ENCODE measurements at regions not wholly inside any gene's neighbourhood (a gene's known extent, or its start where the extent isn't known, plus 50 kb on each side); places are given as distances from the start of the nearest gene placed in this dataset.
"Not testable (repeated sequence)": the region's sequence is repeated elsewhere in the genome, so short reads cannot be mapped to it uniquely, and the experiment has no call there.

DNA sequence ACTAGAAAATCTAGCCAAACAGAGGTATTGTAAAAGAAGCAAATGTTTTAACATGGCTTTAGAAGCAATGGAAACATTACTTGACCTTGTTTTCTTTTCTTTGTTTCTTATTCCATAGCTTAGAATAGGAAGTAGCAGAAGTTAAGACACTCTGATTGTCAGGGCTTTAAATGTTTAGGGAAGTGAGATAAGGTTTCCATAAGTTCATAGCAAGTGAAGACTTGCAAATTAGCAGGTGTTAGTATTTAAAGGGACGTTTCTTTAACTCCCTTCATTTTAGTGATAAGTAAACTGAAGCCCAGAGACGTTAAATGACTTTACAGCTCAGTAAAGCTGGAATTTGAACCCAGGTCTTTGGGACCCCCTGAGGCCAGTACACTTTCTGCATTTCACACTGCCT is 338.7 kb upstream of the NOTCH2NLA start:
- H3K9me3 ChIP-seq (ENCODE audit: control insufficient read depth in 2 of 3, low read length in 3 of 3); H3K27ac ChIP-seq (ENCODE audit: low read depth, low read length); CTCF ChIA-PET; H3K27ac Mint-ChIP-seq; H3K27me3 ChIP-seq (ENCODE audit: control insufficient read depth in 2 of 2, insufficient read depth in 2 of 2, low read length in 2 of 2); H3K4me3 ChIP-seq (ENCODE audit: low read length); H3K4me1 Mint-ChIP-seq; H3K4me3 Mint-ChIP-seq; H3K4me1 ChIP-seq (ENCODE audit: control insufficient read depth in 2 of 2, insufficient read depth in 2 of 2, low read length in 2 of 2); ATAC-seq; H3K27me3 Mint-ChIP-seq; intact Hi-C loops (cut with micrococcal nuclease); POLR2A ChIA-PET; DNase-seq; H3K9me3 Mint-ChIP-seq; H3K36me3 ChIP-seq (ENCODE audit: control insufficient read depth in 2 of 3, insufficient read depth in 3 of 3, low read length in 3 of 3); H3K36me3 Mint-ChIP-seq: not testable (repeated sequence)

DNA sequence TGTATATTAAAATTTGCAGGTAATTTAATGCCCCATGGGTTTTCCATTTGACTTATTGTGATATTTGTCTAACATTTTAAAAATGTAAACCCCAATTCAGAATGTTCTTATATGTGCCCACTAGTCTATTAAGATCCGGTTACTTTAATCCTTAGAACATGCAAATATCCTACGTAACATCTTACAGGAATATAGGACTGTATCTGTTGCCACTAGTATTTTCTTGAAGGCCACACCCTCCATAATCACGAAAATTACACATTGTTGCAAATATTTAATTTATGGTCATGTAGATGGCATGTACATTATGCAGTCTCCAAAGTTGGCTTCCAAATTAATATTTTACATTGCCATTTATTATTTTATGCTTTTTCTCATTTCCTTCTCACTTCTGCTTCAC is 329.2 kb upstream of the NOTCH2NLA start:
- H3K27me3 Mint-ChIP-seq, POLR2A ChIA-PET: not testable (repeated sequence)

DNA sequence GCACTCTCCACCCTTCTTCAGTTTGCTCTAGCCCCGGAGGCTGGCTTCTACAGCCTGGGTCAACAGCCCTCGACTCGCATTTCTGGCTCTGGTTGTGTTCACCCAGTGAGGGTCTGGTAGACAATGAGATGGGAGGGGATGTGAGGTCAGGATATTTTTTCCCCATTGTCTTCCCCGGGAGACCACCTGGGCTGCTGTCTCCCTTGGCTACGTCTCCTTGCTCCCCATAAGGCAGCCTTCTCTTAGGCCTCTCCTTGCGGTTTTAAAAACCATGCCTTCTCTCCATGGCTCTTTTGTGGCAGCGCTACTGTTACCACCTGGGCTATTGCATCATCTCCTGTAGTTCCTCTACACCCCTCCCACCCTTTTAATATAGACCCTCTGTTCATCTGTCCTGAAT is 327.6 kb upstream of the NOTCH2NLA start:
- H3K36me3 ChIP-seq (ENCODE audit: control insufficient read depth in 2 of 3, insufficient read depth in 3 of 3, low read length in 3 of 3); intact Hi-C loops (cut with micrococcal nuclease): not testable (repeated sequence)

More for the DNA sequence above, 329.2 kb upstream of the NOTCH2NLA start:
- H3K27me3 ChIP-seq (ENCODE audit: control insufficient read depth in 2 of 2, insufficient read depth in 2 of 2, low read length in 2 of 2); DNase-seq; H3K27ac Mint-ChIP-seq; H3K36me3 ChIP-seq (ENCODE audit: control insufficient read depth in 2 of 3, insufficient read depth in 3 of 3, low read length in 3 of 3); H3K9me3 Mint-ChIP-seq; intact Hi-C loops (cut with micrococcal nuclease); H3K27ac ChIP-seq (ENCODE audit: low read depth, low read length); CTCF ChIA-PET; H3K4me1 Mint-ChIP-seq; H3K9me3 ChIP-seq (ENCODE audit: control insufficient read depth in 2 of 3, low read length in 3 of 3); ATAC-seq; H3K4me1 ChIP-seq (ENCODE audit: control insufficient read depth in 2 of 2, insufficient read depth in 2 of 2, low read length in 2 of 2); H3K4me3 ChIP-seq (ENCODE audit: low read length); H3K36me3 Mint-ChIP-seq; H3K4me3 Mint-ChIP-seq: not testable (repeated sequence)

DNA sequence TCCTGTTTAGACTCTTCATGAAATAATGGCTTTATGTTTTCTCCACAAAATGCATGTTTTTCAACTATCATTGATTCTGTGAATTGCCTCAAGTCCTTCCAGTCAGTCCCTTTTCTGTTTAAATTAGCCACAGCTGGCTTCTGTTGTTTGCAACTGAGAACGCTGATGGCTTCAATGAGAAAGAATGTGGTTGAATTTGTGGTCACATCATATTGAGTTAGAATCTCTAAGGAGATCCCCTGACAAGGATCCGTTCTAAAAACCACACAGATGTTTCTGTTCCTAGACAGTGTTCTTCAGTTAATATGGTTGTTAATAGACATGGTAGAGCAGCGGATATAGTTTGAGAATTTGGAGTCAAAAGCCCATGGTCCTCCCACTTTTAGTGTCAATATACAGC is 323.6 kb upstream of the NOTCH2NLA start:
- H3K4me3 ChIP-seq (ENCODE audit: low read length); CTCF ChIA-PET; POLR2A ChIA-PET; H3K9me3 Mint-ChIP-seq; H3K36me3 Mint-ChIP-seq; H3K27ac Mint-ChIP-seq; H3K27me3 ChIP-seq (ENCODE audit: control insufficient read depth in 2 of 2, insufficient read depth in 2 of 2, low read length in 2 of 2); H3K27ac ChIP-seq (ENCODE audit: low read depth, low read length); H3K36me3 ChIP-seq (ENCODE audit: control insufficient read depth in 2 of 3, insufficient read depth in 3 of 3, low read length in 3 of 3); ATAC-seq; H3K9me3 ChIP-seq (ENCODE audit: control insufficient read depth in 2 of 3, low read length in 3 of 3); H3K4me1 Mint-ChIP-seq; intact Hi-C loops (cut with micrococcal nuclease); H3K4me1 ChIP-seq (ENCODE audit: control insufficient read depth in 2 of 2, insufficient read depth in 2 of 2, low read length in 2 of 2); DNase-seq; H3K27me3 Mint-ChIP-seq: not testable (repeated sequence)
- H3K4me3 Mint-ChIP-seq = peak overlapping the region in 1 of 10 donors; percentile 50

More for the DNA sequence above, 327.6 kb upstream of the NOTCH2NLA start:
- H3K27me3 Mint-ChIP-seq; H3K36me3 Mint-ChIP-seq; H3K4me3 Mint-ChIP-seq; H3K4me1 ChIP-seq (ENCODE audit: control insufficient read depth in 2 of 2, insufficient read depth in 2 of 2, low read length in 2 of 2); H3K27ac Mint-ChIP-seq; CTCF ChIA-PET; H3K4me1 Mint-ChIP-seq; POLR2A ChIA-PET; H3K4me3 ChIP-seq (ENCODE audit: low read length); H3K9me3 Mint-ChIP-seq; H3K27ac ChIP-seq (ENCODE audit: low read depth, low read length); H3K27me3 ChIP-seq (ENCODE audit: control insufficient read depth in 2 of 2, insufficient read depth in 2 of 2, low read length in 2 of 2); DNase-seq; H3K9me3 ChIP-seq (ENCODE audit: control insufficient read depth in 2 of 3, low read length in 3 of 3); ATAC-seq: not testable (repeated sequence)

DNA sequence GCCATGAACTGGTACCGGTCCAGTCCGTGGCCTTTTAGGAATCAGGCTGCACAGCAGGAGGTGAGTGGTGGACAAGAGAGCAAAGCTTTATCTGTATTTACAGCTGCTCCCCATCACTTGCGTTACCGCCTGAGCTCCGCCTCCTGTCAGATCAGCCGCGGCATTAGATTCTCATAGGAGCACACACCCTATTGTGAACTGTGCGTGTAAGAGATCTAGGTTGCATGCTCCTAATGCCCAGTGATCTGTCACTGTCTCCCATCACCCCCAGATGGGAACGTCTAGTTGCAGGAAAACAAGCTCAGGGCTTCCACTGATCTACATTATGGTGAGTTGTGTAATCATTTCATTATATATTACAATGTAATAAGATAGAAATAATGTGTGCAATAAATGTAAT is 319.9 kb upstream of the NOTCH2NLA start:
- H3K27me3 Mint-ChIP-seq; H3K4me1 Mint-ChIP-seq; H3K9me3 ChIP-seq (ENCODE audit: control insufficient read depth in 2 of 3, low read length in 3 of 3); H3K27ac Mint-ChIP-seq; H3K4me3 ChIP-seq (ENCODE audit: low read length); H3K36me3 Mint-ChIP-seq; H3K27ac ChIP-seq (ENCODE audit: low read depth, low read length); H3K36me3 ChIP-seq (ENCODE audit: control insufficient read depth in 2 of 3, insufficient read depth in 3 of 3, low read length in 3 of 3); H3K4me1 ChIP-seq (ENCODE audit: control insufficient read depth in 2 of 2, insufficient read depth in 2 of 2, low read length in 2 of 2); DNase-seq; CTCF ChIA-PET; POLR2A ChIA-PET; H3K9me3 Mint-ChIP-seq; ATAC-seq; intact Hi-C loops (cut with micrococcal nuclease); H3K27me3 ChIP-seq (ENCODE audit: control insufficient read depth in 2 of 2, insufficient read depth in 2 of 2, low read length in 2 of 2); H3K4me3 Mint-ChIP-seq: not testable (repeated sequence)

DNA sequence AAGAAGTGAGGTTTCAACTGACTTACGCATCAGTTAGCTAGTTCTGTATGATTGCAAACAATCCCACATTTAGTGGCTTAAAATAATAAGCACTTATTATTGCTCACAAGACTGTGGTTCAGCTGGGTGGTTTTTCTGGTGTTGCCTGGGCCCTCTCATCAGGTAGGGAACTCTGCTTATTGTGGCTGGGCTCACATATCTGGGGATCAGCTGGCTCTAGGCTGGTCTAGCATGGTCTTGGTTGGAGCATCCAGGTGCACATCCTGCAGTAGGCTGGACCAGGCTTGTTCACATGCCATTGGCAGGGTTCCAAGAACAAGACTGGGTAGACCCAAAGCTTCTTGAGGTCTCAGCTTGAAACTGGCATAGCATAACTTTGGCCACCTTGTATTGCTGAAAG is 317.4 kb upstream of the NOTCH2NLA start:
- H3K36me3 Mint-ChIP-seq; DNase-seq; H3K4me1 ChIP-seq (ENCODE audit: control insufficient read depth in 2 of 2, insufficient read depth in 2 of 2, low read length in 2 of 2); H3K27me3 ChIP-seq (ENCODE audit: control insufficient read depth in 2 of 2, insufficient read depth in 2 of 2, low read length in 2 of 2); H3K27ac Mint-ChIP-seq; H3K27ac ChIP-seq (ENCODE audit: low read depth, low read length); H3K36me3 ChIP-seq (ENCODE audit: control insufficient read depth in 2 of 3, insufficient read depth in 3 of 3, low read length in 3 of 3); H3K4me1 Mint-ChIP-seq; POLR2A ChIA-PET; H3K9me3 Mint-ChIP-seq; CTCF ChIA-PET; H3K9me3 ChIP-seq (ENCODE audit: control insufficient read depth in 2 of 3, low read length in 3 of 3); ATAC-seq; intact Hi-C loops (cut with micrococcal nuclease); H3K4me3 Mint-ChIP-seq; H3K4me3 ChIP-seq (ENCODE audit: low read length); H3K27me3 Mint-ChIP-seq: not testable (repeated sequence)

DNA sequence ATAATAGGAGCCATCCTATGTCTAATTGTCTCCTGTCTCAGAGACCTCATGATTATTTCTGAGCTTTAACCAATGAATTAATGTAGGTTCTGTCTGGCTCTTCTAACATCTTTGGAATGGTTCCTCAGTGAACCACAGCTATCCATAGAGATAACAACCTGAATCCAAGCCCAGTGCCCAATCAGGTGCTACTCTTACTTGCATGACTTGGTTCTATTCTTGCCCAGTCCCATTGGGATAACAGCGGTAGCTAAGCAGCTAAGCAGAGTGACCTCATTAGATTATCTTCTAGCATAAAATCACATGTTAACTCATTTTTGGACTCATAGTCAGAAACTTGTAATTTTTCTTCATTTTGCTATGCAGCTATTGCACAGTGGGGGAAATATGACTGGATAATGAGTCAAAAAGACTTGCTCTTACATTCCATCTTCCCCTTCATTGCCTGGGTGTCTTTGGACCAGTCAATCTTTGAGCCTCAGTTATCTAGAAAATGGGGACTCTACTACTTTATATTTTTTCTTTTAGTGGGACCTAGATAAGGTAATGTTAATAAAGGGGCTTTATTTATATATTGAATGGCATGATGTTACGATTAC is 309.1 kb upstream of the NOTCH2NLA start:
- H3K27ac Mint-ChIP-seq; POLR2A ChIA-PET; DNase-seq; H3K36me3 ChIP-seq (ENCODE audit: control insufficient read depth in 2 of 3, insufficient read depth in 3 of 3, low read length in 3 of 3); CTCF ChIA-PET; H3K9me3 Mint-ChIP-seq; H3K4me1 ChIP-seq (ENCODE audit: control insufficient read depth in 2 of 2, insufficient read depth in 2 of 2, low read length in 2 of 2); H3K4me3 ChIP-seq (ENCODE audit: low read length); H3K27me3 Mint-ChIP-seq; H3K27me3 ChIP-seq (ENCODE audit: control insufficient read depth in 2 of 2, insufficient read depth in 2 of 2, low read length in 2 of 2); H3K9me3 ChIP-seq (ENCODE audit: control insufficient read depth in 2 of 3, low read length in 3 of 3); H3K4me1 Mint-ChIP-seq; H3K36me3 Mint-ChIP-seq; intact Hi-C loops (cut with micrococcal nuclease); ATAC-seq; H3K27ac ChIP-seq (ENCODE audit: low read depth, low read length); H3K4me3 Mint-ChIP-seq: not testable (repeated sequence)
